HUDEP-2 (cell line): ENCODE measurements at regions not wholly inside any gene's neighbourhood (a gene's known extent, or its start where the extent isn't known, plus 50 kb on each side); places are given as distances from the start of the nearest gene placed in this dataset.

Experiments
- DNase-seq, 76 experiments: peaks; one replicate each; lab custom pipeline; 2025; ENCODE audit not compliant: unreplicated experiment in 76 of 76; lab: John Stamatoyannopoulos, UW

DNA sequence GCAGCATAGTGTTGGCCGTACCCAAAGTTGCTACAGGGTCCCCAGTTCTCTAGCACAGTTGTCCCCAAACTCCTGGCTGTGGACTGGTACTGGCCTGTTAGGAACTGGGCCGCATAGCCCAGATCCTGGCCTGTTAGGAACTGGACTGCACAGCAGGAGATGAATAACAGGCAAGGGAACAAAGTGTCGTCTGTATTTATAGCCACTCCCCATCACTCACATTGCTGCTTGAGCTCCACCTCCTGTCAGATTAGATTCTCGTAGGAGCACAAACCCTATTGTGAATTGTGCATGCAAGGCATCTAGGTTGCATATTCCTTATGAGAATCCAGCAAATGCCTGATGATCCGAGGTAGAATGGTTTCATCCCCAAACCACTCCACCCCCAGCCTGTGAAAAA is 604.0 kb upstream of the LMCD1 start:
- DNase-seq, result no peak

DNA sequence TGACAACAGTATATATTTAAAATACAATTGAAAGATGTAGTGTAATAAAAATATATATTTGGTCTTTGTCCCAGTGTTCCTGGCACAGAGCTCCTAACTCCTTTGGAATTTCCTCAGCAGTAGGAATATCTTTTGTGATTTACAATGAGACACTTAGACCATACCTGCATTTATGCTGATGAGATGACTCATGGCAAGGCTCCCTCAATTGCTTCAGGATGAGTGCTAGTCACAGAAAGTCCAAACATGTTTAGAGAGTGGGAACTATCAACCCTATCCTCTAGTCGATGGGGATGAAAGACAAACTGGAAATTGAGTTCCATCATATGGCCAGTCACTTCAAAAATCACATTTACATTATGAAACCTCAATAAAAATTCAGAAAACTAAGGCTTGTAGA is 588.3 kb upstream of the LMCD1 start:
- DNase-seq, result no peak

DNA sequence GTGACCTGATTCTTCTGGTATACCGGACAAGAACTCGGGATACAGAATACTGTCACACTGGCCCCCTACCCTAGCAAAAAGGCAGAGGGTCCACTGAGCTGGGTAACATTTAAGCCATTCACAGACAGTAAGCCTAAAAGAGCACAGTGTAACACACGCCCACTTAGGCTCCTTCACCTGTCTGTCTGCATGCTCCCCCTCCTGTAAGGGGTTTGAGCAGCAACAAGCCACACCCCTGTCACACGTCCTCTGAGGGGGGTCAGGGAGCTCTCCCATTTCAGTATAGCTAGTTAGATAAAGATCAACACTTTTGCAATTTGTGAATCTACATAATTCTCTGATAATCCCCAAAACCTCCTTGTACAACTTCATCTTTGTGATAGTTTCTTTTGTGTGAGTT is 586.3 kb upstream of the LMCD1 start:
- no peak for DNase-seq

DNA sequence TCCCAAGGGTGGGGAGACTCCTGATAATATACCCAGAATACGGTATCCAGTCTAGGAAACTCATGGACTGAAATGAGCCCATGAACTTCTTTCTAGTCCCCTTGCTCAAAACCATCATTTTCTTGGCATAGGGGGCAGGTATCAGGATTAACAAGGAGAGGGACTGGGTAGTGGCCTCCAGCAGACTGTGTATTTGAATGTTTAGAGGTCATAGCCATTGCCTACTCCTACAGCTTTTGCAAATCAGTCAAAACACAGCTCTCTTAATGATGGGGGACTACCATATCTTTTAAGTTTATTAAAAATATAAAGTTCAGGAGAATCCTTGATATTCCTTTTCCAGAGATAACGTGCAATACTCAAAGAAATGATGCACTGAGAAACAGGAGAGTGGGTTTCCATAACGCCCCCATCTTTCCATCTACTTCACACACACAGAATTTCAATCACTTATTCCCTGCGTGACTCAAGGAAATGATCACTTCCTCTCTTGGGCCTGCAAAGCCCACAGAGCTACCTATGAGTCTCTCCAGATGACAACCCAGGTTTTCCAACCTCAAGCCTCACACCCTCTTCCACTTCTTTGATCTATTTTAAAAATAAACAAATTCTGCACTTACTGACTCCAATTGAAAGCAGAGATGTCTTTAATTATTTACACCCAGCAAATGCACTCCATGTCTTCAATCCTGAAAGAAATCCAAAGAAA is 584.0 kb upstream of the LMCD1 start:
- no peak for DNase-seq

DNA sequence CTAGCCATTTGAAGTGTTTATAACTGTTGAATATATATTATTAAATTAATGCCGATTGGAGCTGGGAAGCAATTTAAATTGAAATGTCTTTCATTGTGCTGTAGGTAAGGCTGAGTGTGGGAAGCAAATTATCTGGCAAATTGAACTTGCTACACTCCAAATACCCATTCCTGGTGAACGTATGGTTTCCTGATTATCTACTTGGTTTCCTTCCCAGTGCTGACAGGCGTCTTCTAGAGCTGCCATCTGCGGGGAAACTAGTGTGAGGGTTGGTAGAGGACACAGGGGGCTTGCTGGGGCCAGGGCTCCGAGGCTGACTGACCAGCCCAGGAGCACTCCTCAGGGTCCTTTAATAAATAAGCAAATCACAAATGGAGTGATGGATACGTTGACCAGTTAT is 581.4 kb upstream of the LMCD1 start:
- no peak for DNase-seq

DNA sequence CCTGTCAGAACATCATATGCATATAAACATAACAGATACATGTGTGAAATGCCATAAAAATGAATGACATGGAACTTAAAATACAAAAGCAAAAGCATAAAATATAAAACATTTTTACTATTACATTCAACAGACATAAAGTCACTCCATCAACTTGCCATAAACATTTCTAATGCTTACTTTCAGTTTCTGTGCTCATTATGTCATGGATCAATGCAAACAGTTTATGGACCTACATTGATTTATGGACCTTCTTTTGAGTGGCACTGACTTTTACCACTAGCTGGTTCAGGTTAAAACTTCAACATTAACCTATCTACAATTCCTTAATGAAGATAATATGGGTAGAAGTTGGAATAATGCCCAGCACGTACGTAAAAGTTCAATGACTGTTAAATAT is 577.4 kb upstream of the LMCD1 start:
- DNase-seq, result no peak

DNA sequence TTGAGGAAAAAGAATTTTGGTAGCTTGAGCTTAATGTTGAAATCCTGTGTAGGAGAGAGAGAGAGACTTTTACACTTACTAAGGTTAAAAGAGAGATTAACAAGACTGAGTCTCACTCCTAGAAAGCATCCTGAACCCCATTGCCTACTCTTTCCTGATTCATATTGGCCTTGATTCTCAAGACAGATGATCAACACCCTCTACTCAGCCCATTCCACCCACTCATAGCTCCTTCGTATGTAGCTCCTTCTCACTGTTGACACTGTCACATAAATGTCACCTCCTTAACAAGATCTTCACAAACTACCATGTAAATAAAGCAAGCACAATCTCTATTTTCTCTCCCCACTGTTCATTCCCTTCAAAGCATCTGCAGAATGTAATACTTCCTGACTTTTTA is 574.6 kb upstream of the LMCD1 start:
- DNase-seq, result no peak

DNA sequence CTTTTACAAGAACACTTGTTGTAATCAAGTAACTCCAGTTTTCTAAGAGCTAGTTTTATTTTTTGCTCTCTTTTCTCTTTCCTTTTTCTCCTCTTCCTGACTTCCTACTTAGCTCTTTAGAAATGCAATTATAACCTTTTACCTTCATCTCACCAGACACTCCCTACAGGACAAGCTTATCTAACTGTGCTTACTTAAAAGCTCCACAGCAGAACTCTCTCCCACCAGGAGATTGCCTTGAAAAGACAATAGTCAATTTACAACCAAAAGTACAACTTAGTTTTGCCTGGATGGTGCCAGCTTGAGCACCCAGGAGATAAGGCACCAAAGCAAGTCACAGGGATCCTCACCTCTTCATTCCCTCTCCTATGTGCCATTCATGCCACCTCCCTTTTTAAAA is 573.8 kb upstream of the LMCD1 start:
- no peak for DNase-seq

DNA sequence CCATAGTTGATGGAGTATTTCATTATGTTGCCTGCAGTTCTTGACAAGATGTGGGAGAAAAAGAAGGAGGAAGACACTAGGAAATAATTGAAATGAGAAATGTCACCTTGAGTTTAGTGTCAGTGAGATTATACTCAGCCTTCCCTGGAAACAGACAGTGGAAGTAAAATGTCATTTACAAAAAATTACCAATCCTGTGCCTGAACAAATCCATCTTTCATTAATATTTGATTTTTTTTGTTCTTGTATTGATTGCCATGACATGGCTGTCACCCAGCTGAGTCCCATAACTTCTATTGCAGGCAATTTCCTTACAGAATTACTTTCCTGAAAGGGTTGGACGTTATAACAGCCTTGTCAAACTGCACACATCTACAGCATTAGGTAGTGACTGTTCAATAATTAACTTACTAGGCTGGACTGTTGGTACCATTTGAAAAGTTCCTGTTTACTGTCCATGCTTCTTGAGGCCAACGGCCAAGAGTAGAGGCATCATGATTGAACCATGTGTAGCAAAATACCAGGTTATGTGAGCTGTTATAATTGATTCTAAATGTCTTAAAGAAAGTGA is 572.2 kb upstream of the LMCD1 start:
- no peak for DNase-seq

DNA sequence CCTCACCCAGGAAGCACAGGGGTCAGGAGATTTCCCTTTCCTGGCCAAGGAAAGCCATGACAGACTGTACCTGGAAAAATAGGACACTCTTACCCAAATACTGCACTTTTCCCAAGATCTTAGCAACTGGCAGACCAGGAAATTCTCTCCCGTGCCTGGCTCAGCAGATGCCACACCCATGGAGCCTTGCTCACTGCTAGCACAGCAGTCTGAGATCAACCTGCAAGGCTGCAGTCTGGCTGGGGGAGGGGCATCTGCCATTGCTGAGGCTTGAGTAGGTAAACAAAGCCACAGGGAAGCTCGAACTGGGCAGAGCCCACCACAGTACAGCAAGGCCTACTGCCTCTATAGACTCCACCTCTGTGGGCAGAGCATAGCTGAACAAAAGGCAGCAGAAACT is 567.3 kb upstream of the LMCD1 start:
- no peak for DNase-seq

DNA sequence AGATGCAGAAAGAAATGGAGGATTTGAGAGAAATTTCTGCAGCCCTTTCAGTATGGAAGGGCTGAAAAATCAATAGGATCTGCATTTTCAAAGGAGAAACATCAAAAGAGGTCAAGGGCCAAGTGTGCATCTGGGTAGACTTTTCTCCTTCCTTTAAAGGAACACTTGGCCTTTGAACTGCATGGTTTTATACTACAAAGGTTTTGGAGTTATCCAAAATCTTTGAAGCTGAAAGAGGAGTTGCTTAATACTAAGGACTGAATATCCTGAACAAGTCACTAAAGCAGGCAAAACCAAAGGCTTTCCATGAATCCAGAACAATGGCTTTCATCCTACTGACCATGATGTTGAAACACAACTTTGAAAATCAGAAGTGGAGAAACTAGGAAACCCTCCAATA is 553.7 kb upstream of the LMCD1 start:
- no peak for DNase-seq

DNA sequence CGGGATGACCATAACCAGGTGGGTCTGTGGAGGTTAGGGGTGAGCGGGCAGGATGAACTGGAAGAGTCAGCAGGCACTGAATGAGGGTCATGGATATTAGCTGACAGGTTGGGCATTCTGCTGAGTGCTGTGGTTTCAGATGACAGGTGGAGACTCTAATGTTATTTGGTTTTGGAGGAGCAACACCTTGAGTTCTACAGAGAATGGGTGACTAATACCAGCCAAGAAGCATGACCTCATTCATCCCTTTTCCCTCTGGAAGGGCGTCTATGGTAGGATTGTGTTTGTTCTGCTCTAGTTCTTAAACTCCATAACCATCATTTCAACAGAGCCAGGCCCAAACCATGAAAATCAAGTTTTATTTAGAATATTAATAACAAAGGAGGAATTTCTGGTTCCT is 550.7 kb upstream of the LMCD1 start:
- no peak for DNase-seq

DNA sequence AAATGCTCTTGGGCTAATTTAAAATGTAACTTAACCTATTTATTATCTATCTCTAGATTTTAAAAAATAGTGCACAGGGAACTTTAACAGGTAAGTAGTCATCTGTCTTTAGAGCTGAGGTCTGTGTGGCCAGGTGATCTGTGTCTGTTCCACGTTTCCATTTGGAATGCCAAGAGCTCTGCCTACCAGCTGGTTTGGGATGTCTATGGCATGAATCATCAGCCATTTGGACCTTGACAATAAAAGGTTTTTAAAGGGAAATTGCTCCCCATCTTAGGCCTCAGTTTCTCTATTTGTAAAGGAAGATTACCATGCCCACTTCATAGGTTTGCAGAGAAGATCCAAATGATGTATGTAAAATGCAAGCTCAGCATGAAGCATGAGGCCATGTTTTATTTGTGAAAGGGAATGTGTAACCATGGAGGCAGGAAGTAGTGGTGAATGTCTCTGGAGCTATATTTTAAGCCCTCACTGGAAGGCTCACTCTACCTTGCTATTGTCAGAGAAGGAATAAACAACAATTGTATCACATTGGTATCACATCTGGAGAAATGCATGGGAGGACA is 548.1 kb upstream of the LMCD1 start:
- no peak for DNase-seq

DNA sequence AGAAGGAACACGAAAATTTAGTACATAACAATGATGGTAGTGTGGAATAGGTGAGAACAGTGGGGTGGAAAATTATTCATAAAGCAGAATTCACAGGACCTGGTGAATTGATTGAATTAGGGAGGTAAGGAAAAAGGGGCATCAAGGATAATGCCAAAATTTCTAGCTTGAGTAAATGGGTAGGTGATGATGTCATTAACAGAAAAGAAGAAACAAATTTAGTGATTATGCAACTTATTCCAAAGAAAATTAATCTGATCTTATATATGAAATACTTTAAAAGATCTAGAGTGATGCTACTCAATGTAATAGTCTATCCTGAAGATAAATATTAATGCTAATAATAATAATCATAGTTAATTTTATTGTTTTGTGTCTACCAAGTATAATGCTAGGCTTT is 544.6 kb upstream of the LMCD1 start:
- no peak for DNase-seq

DNA sequence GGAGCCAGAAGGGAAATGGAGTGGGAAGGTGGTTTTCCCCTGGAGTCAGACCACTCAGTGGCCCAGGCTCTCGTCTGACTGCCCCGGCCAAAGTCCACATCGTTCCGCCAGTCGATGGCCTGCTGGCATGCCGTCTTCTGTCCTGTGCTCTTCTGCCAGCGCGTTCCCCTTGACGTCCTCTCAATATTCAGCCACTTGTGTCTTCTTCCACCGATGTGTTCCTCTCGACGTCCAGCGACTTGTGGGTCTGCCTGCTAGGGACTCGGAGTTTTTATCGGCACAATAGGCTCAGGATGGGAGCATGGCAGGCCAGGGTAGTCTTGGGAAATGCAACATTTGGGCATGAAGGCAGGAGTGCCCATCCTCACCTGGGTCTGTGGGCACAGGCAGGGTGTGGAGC is 542.5 kb upstream of the LMCD1 start:
- no peak for DNase-seq

DNA sequence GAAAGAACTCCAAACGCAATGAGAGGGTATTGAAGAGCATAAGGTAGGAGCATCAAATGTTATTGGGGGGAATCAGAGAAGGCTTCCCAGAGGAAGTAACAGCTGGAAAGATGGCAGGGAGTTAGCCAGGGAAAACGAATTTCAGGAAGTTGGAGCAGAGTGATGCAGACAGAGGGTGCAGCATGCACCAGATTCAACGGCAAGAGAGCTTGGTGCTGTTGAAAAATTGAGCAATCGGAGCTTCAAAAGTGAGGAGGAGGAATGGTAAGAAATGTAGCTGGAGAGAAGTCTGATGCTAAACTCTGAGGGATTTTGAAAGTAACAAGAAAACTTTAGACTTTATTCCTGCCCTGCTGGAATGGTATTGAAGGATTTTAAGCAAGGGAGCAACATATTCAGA is 541.0 kb upstream of the LMCD1 start:
- no peak for DNase-seq

DNA sequence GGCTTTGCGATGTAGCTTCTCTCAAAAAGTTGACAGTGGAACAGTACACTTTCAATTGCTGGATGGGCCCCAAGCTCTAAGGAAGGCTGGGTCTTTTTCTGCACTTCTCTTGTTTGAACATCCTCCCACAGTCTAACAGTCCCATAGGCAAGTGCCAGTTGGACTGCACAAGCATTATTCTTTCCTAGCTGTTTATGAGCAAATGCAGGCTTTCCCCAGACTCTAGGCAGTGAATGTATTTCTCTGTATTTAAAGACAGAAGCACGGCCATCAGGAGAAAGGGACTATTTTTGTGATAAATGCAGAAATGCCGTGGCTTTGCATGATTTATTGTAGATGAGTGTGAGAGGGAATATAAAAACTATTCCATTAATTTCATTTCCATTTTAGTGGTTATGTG is 539.3 kb upstream of the LMCD1 start:
- no peak for DNase-seq

DNA sequence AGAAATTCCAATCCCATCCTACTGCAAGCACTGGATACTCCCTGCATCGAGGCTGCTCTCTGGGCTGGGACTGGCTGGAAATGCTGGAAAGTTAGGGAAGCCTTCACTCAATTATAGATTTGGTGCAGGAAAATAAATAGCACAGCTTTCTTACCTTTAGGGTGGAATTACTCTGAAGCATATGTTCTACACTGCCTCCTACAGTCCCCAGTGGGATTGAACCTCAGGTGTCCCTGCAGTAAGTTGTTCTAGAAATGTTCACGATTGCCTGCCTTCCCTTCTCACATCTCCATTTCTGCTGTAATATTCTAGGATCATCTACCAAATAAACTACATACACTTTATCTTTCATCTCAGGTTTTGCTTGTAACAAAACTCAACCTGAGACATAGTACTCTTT is 536.7 kb upstream of the LMCD1 start:
- DNase-seq, result no peak

DNA sequence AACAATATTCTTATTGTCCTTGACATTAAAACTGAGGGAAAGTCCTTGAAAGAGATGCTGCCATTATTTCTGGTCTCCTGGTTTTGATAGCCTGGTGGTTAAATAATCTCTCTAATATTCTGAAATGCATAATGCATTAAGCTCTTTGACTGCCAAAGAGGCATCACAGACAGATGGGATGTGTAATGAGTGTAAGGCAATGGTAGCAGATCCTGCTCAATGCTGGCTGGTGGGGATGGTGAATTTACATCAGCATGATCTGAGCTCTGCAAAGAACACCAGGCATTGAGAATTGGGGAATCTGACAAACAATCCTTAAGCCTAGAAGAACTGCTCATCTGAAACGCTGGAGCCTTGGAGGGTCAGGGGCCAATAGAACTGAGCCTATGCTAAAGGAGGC is 528.6 kb upstream of the LMCD1 start:
- DNase-seq, result no peak

DNA sequence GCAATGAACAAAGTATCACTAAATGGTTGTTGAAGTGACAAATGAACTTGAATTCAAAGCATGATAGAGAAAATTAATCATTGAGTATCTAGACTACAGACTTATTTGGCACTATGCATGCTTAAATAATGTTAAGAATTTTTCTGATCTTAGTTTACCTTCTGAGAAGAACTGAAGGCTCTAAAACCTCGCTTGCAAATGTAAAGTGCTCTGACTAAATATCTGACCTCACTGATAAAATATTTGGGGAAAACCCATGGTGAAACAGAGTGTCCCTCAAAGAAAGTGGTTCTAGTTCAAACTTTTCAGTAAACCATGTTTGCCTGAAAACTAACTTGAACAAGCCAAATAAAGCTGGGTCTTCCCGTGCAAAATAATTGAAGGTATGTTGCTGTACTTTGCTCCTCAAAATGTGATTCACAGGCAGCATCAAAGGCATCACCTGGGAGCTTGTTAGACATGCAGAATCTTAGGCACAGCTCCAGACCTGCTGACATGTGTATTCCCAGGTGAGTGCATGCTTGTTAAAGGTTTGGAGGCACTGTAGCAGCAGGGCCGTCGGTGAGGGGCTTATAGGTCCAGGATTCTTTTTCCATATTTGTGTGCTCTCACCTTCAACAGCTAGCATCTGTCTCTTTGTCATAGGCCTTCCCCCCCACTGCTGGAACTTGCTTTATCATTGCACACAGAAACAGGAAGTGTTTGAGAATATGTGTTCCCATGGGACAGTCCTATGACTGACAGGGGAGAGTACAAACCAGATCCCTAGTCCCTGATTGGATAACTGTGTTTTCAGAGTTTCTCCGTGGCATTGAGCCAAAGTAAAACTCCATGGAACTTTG is 524.2 kb upstream of the LMCD1 start:
- DNase-seq, result no peak

DNA sequence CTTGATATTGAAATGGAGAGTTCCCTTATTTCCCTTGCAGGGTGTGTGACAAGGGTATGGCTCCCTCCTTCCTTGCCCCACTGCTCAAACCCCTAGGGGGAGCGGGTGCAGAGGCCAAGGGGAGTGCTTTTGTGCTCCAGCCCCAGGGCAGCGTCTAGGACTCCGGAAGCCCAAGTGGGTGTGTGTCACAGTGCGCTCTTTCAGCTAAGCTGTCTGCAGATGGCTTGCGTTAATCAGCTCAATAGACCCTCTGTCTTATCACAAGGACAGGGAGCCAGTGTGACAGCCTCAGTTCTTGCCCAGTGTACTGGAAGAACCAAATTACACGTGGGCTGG is 523.6 kb upstream of the LMCD1 start:
- no peak for DNase-seq

DNA sequence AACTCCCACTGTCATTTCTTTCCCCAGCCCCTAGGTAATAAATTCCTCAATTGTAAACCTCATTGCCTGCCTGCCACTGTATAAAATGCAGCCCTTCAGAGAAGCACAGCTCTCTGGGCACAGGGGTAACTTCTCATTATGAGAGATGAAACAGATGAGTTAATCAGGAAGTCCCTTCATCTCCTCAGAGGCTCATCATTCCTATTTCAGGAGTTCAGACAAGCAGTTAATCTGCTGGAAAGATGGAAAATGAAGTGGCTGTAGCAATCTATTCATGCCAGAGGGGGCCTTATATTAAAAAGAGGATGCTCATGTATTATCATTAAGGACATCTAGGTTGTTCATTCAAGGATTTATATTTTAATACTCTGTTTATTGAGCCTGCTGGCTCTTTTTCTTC is 519.5 kb upstream of the LMCD1 start:
- no peak for DNase-seq
